Right forelimb (tissue), 1 donor: ENCODE measurements at regions not wholly inside any gene's neighbourhood (a gene's known extent, or its start where the extent isn't known, plus 50 kb on each side); places are given as distances from the start of the nearest gene placed in this dataset.

Experiments used
- DNase-seq: peaks from one replicate; pipeline ENCODE4 v3.0.0-alpha.2; 2018

- DNase-seq: no peak
These were observed 250.8 kb downstream of the SLC6A15 start for GRCh38 chr12:84661786-84662185.

GRCh38 chr12:84660139-84660538, 252.5 kb downstream of the SLC6A15 start:
- no peak for DNase-seq

- DNase-seq: no peak
These were observed 253.7 kb downstream of the SLC6A15 start for GRCh38 chr12:84658877-84659276.

- DNase-seq: no peak
These were observed 255.9 kb downstream of the SLC6A15 start for GRCh38 chr12:84656705-84657104.

GRCh38 chr12:84653482-84653881, 259.1 kb downstream of the SLC6A15 start:
- no peak for DNase-seq

- DNase-seq: no peak
These were observed 264.2 kb downstream of the SLC6A15 start for GRCh38 chr12:84648425-84648824.

GRCh38 chr12:84644908-84645307, 267.7 kb downstream of the SLC6A15 start:
- no peak for DNase-seq

- DNase-seq: no peak
These were observed 268.6 kb downstream of the SLC6A15 start for GRCh38 chr12:84643993-84644392.

GRCh38 chr12:84641940-84642545, 270.6 kb downstream of the SLC6A15 start:
- no peak for DNase-seq

- DNase-seq: no peak
These were observed 273.7 kb downstream of the SLC6A15 start for GRCh38 chr12:84638811-84639368.

- no peak for DNase-seq
These were observed 274.7 kb downstream of the SLC6A15 start for GRCh38 chr12:84637926-84638325.

- no peak for DNase-seq
These were observed 275.8 kb downstream of the SLC6A15 start for GRCh38 chr12:84636801-84637290.

- DNase-seq: no peak
These were observed 278.1 kb downstream of the SLC6A15 start for GRCh38 chr12:84634526-84634925.

GRCh38 chr12:84632556-84632955, 280.0 kb downstream of the SLC6A15 start:
- DNase-seq: no peak

GRCh38 chr12:84631020-84631419, 281.6 kb downstream of the SLC6A15 start:
- no peak for DNase-seq

GRCh38 chr12:84627593-84627992, 285.0 kb downstream of the SLC6A15 start:
- DNase-seq: no peak

GRCh38 chr12:84624601-84625000, 288.0 kb downstream of the SLC6A15 start:
- no peak for DNase-seq

GRCh38 chr12:84619053-84619571, 293.5 kb downstream of the SLC6A15 start:
- no peak for DNase-seq

- DNase-seq: no peak
These were observed 305.3 kb downstream of the SLC6A15 start for GRCh38 chr12:84607170-84607819.

GRCh38 chr12:84605983-84606382, 306.6 kb downstream of the SLC6A15 start:
- no peak for DNase-seq

- DNase-seq: no peak
These were observed 308.0 kb downstream of the SLC6A15 start for GRCh38 chr12:84604551-84604950.

GRCh38 chr12:84603484-84604248, 308.9 kb downstream of the SLC6A15 start:
- no peak for DNase-seq

GRCh38 chr12:84601483-84601882, 311.1 kb downstream of the SLC6A15 start:
- DNase-seq: no peak
